Endothelial cell (in vitro differentiated cells): ENCODE measurements at regions not wholly inside any gene's neighbourhood (a gene's known extent, or its start where the extent isn't known, plus 50 kb on each side); places are given as distances from the start of the nearest gene placed in this dataset.

Experiments used
- DNase-seq: peaks from one replicate; pipeline ENCODE4 v3.0.0; 2021; ENCODE audit warnings: low spot score
- H3K27ac Mint-ChIP-seq: one replicate; pipeline ENCODE4 v1.8.0; 2021; ENCODE audit warnings: mixed read lengths, inconsistent platforms; ENCODE audit not compliant: unreplicated experiment
- H3K27me3 Mint-ChIP-seq: one replicate; pipeline ENCODE4 v1.8.0; 2021; ENCODE audit warnings: mild to moderate bottlenecking, moderate library complexity, mixed read lengths, inconsistent platforms; ENCODE audit not compliant: unreplicated experiment
- H3K36me3 Mint-ChIP-seq: one replicate; pipeline ENCODE4 v1.8.0; 2021; ENCODE audit warnings: mild to moderate bottlenecking, low read depth, mixed read lengths, inconsistent platforms; ENCODE audit not compliant: unreplicated experiment
- H3K4me1 Mint-ChIP-seq: one replicate; pipeline ENCODE4 v1.8.0; 2021; ENCODE audit warnings: mild to moderate bottlenecking, mixed read lengths, inconsistent platforms; ENCODE audit not compliant: unreplicated experiment
- H3K4me3 Mint-ChIP-seq: one replicate; pipeline ENCODE4 v1.8.0; 2021; ENCODE audit warnings: mild to moderate bottlenecking, mixed read lengths, inconsistent platforms; ENCODE audit not compliant: unreplicated experiment
- H3K9me3 Mint-ChIP-seq: one replicate; pipeline ENCODE4 v1.8.0; 2021; ENCODE audit warnings: mixed read lengths, inconsistent platforms; ENCODE audit not compliant: unreplicated experiment
- CTCF ChIP-seq: fragments of 200-600 bp; sonication (generic); IDR thresholded peaks from one replicate; pipeline ENCODE4 v1.5.0; 2021; ENCODE audit warnings: antibody characterized with exemption; ENCODE audit not compliant: unreplicated experiment

GRCh38 chr5:58087123-58087522 is 372.8 kb downstream of the PLK2 start:
- no peak overlapping the region for H3K4me3 Mint-ChIP-seq
- peak overlapping the region; percentile 64 for H3K27ac Mint-ChIP-seq
- no peaks in the 10 kb centered on the region for H3K9me3 Mint-ChIP-seq

GRCh38 chr5:58085800-58086199 is 374.1 kb downstream of the PLK2 start:
- no peak for DNase-seq
- TF ChIP-seq CTCF, result no peak
- Mint-ChIP-seq H3K36me3 (no peaks in the 10 kb centered on the region), H3K4me1 (peaks cover 35% of the 10 kb centered on the region), H3K4me3 (no peak overlapping the region), H3K27ac (no peak overlapping the region), H3K27me3 (peaks cover 2% of the 10 kb centered on the region), H3K9me3 (no peaks in the 10 kb centered on the region)

More at GRCh38 chr5:58087123-58087522, 372.8 kb downstream of the PLK2 start:
- H3K36me3 Mint-ChIP-seq, result no peaks in the 10 kb centered on the region
- H3K4me1 Mint-ChIP-seq, result peaks cover 35% of the 10 kb centered on the region
- H3K27me3 Mint-ChIP-seq, result peaks cover 8% of the 10 kb centered on the region
- no peak for DNase-seq
- TF ChIP-seq CTCF, result no peak

GRCh38 chr5:58081435-58081834 is 378.5 kb downstream of the PLK2 start:
- TF ChIP-seq CTCF, result no peak
- H3K4me1 Mint-ChIP-seq, result peaks cover 37% of the 10 kb centered on the region
- no peaks in the 10 kb centered on the region for H3K27me3 Mint-ChIP-seq
- peak overlapping the region; percentile 92 for H3K27ac Mint-ChIP-seq
- H3K36me3 Mint-ChIP-seq, result no peaks in the 10 kb centered on the region
- no peak for DNase-seq
- H3K9me3 Mint-ChIP-seq, result no peaks in the 10 kb centered on the region
- H3K4me3 Mint-ChIP-seq, result no peak overlapping the region

GRCh38 chr5:58080573-58080972 is 379.3 kb downstream of the PLK2 start:
- peaks cover 45% of the 10 kb centered on the region for H3K4me1 Mint-ChIP-seq
- DNase-seq, result no peak
- no peaks in the 10 kb centered on the region for H3K36me3 Mint-ChIP-seq
- no peak for TF ChIP-seq CTCF
- H3K9me3 Mint-ChIP-seq, result no peaks in the 10 kb centered on the region
- H3K27ac Mint-ChIP-seq, result peak overlapping the region; percentile 92
- H3K4me3 Mint-ChIP-seq, result no peak overlapping the region
- H3K27me3 Mint-ChIP-seq, result no peaks in the 10 kb centered on the region

- no peaks in the 10 kb centered on the region for H3K36me3 Mint-ChIP-seq
- no peak for TF ChIP-seq CTCF
- DNase-seq, result no peak
- H3K4me1 Mint-ChIP-seq, result peaks cover 65% of the 10 kb centered on the region
- no peak overlapping the region for H3K4me3 Mint-ChIP-seq
- no peaks in the 10 kb centered on the region for H3K9me3 Mint-ChIP-seq
- no peak overlapping the region for H3K27ac Mint-ChIP-seq
- H3K27me3 Mint-ChIP-seq, result no peaks in the 10 kb centered on the region
Observed at GRCh38 chr5:58077966-58078365, 381.9 kb downstream of the PLK2 start.
